Suppressor macrophage (primary cell): ENCODE measurements at regions not wholly inside any gene's neighbourhood (a gene's known extent, or its start where the extent isn't known, plus 50 kb on each side); places are given as distances from the start of the nearest gene placed in this dataset.
"Not testable (repeated sequence)": the region's sequence is repeated elsewhere in the genome, so short reads cannot be mapped to it uniquely, and the experiment has no call there.

ENCODE experiments used
- DNase-seq, 4 experiments: peaks; one replicate each; pipeline ENCODE4 v3.0.0-alpha.2; 2020 to 2022

DNA sequence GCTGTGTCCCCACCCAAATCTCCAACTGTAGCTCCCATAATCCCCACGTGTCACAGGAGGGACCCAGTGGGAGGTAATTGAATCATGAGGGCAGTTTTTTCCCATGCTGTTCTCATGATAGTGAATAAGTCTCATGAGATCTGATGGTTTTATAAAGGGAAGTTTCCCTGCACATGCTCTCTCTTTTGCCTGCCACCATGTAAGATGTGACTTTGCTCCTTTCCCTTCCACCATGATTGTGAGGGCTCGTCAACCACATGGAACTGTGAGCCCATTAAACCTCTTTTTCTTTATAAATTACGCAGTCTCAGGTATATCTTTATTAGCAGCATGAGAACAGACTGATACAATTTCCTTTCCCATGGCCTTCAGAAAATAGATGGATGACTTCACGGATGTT lies 76.8 kb upstream of the ATP8B1 start:
- not testable (repeated sequence) for DNase-seq

GRCh38 chr18:57869221-57869620 lies 66.1 kb upstream of the ATP8B1 start:
- no peak for DNase-seq

GRCh38 chr18:57866355-57866754 lies 63.2 kb upstream of the ATP8B1 start:
- DNase-seq = no peak

- DNase-seq = no peak
Measured at GRCh38 chr18:57864615-57865121, 61.6 kb upstream of the ATP8B1 start.

- DNase-seq = no peak
Measured at GRCh38 chr18:57863706-57864105, 60.6 kb upstream of the ATP8B1 start.

GRCh38 chr18:57859314-57859713 lies 56.2 kb upstream of the ATP8B1 start:
- peak; percentile 29 to 49 (median 44) for DNase-seq

DNA sequence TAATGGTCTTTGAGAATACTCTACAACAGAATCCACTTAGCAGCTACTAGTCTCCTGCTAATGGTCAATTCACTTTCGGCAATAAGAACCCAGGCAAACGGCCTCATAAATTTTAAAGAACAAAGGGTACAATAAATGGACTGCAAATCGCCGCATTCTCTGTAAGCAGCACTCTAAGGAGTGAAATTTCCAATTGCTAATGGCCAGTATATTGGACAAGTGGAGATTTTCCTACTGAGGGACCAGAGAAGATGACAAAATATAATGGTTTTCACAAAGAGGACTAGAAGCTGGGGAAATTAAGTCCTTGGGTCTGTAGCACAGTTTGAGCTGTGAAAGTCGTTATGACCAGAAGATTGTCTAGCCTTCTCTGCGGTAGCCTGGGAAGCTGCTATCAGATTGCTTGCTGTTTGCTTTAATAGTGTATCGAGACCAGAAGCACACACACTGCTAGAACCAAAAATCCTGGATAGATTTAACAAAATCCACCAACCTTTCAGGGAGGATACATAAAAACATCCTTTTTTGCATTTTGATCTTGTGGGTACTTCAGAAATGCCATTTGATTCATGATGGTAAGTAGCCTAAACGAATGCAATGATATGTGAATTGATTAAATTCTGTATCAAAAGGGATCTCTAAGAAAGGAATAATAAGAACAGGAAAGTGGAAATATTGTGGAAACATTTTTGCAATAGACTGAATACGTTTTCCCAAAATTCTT lies 53.6 kb upstream of the ATP8B1 start:
- DNase-seq = no peak

- DNase-seq = no peak
Measured at GRCh38 chr18:57856128-57856527, 53.0 kb upstream of the ATP8B1 start.

- DNase-seq = no peak
Measured at GRCh38 chr18:57855551-57855950, 52.4 kb upstream of the ATP8B1 start.

GRCh38 chr18:57854726-57855125 lies 51.6 kb upstream of the ATP8B1 start:
- no peak for DNase-seq

DNA sequence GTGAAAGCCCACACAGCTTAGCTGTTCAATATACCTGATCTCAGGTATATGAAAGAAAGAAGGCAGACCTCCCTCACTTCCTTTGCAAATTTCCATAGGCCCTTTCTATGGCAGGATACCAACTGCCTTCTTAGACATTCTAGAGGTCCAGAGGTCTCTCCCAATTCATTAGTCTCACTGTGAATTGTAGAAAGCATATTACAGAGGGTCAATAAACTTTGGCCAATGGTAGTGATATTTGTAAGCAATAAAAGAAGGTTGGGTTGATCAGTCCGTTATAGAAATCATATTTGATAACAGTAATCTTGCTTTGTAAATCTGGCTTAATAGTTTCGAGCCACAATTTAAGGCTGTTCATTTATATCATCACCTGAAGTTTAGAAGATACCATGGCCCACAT lies 50.7 kb upstream of the ATP8B1 start:
- DNase-seq = no peak

DNA sequence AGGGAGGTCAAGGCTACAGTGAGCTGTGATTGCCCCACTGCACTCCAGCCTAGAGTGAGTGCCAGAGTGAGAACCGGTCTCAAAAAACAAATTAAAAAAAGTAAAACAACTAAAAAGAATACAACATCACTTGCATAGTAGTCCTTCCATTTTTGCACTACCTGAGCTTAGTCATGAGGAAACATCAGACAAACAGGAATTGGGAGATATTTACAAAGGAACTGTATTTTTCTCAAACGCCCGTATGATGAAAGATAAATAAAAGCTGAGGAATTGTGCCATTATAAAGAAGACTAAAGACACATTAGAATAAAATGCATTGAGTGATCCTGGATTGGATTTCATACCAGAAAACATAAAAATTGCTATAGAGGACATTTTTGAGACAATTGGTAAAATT lies 50.0 kb upstream of the ATP8B1 start:
- no peak for DNase-seq
